NCI-H2171 treated with DMSO at 0.1 percent for 48 hours (cell line): ENCODE measurements at regions not wholly inside any gene's neighbourhood (a gene's known extent, or its start where the extent isn't known, plus 50 kb on each side); places are given as distances from the start of the nearest gene placed in this dataset.
"Not testable (repeated sequence)": the region's sequence is repeated elsewhere in the genome, so short reads cannot be mapped to it uniquely, and the experiment has no call there.

Source experiments
- DNase-seq: peaks from one replicate; lab custom pipeline; 2025; lab: John Stamatoyannopoulos, UW

DNA sequence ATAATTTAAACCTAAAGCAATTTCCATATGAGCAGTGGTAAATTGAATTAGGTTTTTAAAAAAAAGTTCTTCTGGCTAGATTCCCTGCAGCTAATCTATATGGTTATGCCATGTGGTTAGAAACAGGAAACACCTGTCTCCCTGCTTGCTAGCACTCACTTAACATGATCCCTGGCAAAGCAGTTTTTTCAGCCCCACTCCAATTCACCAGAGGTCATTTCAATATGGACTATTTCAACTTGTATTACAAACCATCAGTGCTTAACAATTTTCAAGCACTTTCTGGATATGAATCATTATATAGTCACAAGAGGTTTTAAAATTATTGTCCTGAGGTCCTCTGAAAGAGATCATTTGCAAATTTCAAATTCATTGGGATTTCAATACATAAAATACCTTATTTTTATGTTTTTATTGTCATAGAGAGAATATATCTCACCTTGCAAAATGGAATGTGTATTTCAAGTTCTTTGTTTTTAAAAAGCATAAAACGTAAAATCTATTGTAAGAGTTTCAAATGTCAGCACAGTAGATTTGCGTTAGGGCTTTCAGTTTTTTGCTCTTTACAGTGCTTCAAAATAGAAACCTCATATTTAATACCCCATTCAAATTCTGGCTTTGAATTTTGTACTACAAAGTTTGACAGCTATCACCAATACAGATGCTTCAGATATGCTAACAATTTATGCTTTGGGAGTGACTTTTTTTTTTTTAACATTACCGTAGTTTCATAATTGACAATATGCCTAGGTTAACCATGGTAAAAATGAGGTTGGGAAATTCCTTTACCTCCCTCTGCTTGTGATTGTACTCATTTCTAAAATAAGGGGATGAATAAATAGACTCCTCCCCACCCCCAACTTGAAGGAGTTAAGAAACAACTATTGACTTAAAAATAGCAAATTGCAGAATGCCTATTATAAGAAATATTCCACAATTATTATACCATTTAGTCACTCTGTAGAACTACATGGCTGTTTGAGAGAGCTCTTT is 117.5 kb upstream of the HGF start:
- DNase-seq: peak; percentile 73

DNA sequence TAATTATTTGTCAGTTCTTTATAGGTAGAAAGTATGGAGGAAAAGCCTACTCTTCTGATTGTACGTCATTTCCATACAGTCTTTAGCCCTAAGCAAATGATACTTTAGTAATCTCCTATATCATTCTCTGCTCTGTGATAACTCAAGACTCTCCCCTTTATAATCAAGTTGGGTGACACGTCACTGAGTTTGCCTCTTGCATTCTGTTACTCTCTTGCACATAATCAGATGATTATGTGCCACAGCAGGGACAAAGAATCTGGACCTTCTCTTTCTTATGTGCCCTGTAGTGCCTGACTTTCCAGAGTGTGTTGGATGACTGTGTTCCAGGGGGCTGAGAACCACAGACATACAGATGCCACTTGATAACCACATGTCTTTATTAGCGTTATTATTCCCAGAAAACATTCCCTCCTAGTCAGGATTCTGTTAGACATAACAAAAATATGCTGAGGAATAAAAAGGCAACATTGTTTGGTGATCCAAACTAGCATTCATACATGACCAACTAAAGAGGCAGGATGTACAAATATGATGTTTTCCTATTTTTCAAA is 116.4 kb upstream of the HGF start:
- no peak for DNase-seq

DNA sequence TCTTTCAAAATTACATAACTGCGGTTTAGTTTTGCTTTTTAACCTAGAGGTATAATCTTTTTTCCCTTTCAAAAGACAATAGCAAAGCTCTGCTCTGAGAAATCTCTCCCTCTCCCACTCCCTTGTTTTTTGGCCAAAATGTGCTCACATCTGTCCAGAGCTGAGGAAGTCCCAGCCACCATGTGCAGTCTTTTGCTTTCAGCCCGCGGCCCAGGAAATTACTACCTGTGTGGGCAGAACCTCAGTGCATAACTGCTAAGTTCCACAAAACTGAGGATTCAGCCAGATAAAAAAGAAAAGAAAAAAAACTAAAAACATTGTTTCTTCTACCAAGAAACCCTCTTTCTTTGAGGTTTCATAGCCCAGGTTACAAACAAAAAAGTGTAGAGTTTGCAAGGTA is 115.0 kb upstream of the HGF start:
- no peak for DNase-seq

DNA sequence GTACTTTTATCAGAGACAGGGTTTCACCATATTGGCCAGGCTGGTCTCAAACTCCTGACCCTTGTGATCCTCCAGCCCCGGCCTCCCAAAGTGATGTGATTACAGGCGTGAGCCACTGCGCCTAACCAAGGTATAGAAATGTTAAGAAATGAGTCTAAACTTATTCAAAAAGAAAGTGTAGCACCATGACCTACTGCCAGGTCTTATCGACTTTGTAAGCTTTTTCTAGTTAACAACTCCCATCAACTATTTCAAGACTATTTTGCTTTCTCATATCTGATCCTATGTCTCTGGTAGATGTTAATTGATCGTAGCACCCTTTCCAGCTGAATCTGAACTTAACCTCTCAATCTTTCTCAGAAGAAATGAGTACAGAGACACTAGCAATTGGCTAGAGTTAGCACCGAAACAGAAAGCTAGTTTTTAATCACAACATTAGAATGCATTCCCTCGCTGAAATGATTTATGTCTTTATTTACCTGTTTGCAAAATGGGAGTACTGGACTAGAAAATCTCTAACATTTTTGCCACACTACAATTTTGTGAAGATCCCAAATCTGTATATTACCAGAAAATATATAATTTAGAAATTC is 114.0 kb upstream of the HGF start:
- no peak for DNase-seq

DNA sequence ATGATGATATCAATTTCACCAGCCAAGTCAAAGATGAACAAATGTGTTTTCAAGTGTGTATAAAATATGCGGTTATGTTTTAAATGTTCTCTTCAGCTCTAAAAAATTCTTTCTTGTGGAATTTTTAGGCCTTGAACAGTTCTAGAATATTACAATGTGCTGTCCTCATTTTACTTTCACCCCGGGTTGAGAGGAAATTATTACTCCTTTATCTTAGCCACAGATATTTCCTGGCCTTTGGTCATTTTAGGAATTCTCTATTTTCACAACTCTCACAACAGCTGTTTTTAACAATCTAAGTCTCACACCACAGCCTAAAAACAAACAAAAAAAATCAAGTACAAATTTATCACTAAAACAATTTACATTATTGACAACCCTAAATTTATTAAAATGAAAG is 112.2 kb upstream of the HGF start:
- DNase-seq: no peak

DNA sequence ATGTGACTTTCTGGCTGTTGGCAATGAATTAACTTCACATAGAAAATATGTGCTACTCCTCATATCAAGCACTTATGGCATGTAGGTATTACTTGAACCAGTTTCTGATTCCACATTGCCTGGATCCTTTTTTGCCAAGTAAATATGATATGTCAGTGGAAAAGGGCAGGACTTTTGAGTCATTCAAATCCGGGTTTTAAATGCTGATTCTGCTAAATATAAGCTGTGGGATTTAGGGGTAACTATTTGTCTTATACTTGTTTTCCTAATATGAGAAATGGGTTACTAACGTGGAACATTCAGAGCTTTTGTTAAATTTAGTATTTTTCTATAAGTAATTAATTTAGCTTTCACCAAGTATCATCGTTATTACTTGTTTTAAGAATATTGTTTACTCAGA is 108.0 kb upstream of the HGF start:
- DNase-seq: no peak

DNA sequence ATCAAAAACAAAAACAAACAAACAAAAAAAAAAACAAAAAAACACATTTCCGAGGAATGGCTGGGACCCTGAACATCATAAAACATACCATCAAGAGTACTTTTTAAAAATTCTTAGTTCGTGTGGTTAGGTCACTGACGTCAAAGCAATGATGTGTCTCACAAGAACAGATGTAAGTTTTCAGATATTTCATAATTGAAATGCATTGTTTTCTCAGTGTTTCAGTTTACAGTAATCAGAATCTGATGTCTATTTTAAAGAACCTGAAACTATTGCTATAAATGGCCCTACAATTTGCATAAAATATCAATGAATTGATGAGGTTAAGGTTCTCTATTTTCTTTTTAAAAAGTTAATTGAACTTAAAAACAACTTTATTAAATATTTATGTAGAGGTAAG is 103.7 kb upstream of the HGF start:
- DNase-seq: no peak

DNA sequence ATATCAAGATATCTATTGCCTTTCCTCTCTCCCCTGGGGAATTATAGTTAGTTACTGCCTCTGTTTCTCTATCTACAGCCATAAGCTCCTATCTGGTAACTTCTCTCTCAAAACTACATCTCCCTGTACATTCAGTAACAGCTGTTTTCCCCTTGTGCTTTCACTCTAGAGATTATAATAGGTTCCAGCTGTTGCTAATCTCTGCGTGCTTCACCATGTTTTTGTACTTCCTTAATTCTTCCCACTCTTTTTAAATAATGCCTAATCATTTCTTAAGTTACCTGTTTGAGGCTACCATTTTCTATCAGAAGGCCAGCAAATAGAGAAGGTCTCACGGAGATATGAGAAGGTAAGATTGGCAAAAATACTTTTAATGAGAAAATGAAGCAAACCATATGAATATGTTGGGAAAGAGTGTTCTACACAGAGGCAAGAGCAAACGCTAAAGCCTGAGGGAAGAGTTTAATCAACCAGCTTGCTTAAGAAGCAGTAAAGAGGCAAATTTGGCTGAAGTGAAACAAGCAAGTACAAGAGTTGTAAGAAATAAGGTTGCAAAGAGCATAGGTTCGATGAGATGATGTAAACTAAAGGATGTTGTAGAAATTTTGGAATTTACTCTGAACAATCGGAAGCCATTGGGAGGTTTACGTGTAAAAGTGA is 101.9 kb upstream of the HGF start:
- no peak for DNase-seq

DNA sequence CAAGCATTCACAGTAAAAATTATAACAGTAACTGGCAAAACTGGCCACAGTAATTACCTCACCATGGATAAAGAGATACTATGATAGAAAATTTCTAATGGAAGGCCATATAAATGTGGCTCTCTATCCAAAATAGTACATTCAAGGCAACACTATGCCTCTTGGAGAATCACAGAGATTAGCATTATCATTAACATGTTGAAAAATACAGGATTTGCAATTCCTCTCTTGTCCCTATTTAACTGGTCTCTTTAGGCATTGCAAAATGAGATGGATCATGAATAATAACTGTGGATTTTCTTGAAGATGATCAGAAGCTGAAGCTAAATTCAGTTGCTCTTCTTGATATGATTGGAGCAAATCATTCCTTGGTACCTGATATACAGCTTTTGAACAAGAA is 100.8 kb upstream of the HGF start:
- DNase-seq: no peak

DNA sequence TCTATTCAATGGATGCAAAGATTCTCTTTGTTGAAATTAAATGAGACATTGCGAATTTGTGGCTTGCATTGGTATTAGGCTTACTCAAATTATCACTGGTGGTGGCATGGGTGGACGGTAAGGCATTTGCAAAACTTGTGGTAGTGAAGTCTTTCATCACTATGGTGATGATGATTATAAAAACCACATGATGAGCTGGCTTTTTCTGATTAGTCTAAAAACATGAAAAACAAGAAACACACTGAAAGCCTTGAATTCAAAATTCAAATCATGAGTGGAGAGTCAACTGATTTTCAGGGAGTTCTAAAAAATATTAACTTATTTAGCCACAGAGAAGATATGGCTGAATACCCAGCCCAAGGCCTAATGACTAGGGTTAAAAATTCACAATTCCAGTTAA is 99.8 kb upstream of the HGF start:
- DNase-seq: no peak

DNA sequence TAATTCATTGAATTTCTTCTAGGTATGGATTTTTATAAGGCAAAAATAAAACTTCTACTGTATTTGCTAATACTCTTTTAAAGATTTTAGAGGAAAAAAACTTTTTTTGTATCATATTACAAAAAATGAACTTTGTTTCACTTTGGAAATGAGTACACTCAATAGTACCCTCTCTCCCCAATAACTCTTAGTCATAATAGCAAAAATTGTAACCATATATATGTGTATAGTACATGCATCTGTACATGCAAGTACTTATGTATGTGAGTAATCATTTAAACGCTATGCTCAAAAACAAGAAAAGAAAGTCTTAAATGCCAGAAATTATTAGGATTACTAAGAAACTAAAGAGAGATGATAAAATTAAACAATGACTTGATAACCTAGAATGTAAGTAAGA is 95.9 kb upstream of the HGF start:
- DNase-seq: no peak

DNA sequence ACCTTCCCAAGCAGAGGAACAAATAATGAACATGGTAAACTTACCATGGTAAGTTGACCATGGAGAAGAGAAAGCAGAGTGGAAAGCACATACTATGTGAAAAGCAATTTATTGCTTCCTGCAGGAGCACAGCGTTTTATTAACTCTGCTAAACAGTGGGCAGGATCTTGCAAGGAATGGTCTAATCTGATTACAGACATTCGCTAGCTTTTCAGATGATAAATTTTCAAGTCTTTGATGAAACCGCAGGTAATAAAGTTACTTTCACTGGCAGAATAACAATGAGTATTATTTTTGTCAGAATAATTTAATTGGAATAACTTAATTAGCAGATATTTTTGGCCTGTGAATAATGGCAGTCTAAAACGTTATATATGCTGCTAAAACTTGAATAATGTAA is 89.6 kb upstream of the HGF start:
- DNase-seq: no peak

DNA sequence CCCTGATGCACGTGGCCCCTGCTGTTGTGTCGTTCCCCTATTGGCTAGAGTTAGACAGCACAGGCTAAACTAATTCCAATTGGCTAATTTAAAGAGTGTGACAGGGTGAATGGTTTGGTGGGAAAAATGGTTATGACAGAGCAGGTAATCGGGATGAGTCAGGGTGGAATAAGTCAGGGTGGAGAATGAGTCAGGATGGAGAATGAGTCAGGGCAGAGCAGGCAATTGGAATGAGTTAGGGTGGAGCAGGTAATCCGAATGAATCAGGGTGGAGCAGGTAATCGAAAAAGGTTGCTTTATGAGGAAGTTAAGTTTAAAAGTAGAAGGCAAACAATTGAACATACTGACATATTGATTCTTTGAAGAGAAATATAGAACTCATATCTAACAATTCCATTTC is 89.0 kb upstream of the HGF start:
- DNase-seq: not testable (repeated sequence)

DNA sequence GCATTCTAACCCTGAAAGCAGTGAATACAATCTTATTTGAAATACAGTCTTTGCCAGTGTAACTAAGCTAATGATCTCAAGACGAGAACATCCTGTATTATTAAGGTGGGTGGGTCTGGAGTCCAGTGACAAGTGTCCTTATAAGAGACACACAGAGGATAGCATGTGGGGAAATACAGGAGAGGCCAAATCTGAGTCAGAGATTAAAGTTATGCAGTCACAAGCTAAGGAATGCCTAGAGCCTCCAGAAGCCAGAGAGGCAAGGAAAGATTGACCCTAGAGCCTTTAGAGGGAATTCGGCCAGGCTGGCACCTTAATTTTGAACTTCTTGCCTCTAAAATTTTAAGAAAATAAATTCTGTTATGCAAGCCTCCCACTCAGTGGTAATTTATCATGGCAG is 87.5 kb upstream of the HGF start:
- DNase-seq: no peak

DNA sequence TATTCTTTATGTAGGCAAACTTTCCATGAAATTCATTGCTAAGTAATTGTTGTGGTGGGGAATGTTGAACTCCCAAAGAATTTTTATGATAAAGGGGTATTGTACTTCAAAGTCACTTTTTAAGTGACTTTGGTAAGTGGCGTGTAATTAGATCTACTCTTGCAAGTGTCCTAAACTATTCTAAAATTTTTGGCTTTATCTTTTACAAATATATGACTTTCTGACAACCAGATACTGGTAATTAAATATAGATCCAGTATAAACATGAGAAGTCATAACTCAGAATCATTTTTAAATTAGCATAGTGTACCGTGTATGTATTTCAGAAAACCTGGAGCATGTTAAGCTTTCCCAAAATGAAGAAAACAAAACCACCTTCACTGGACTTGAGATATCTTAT is 84.7 kb upstream of the HGF start:
- no peak for DNase-seq

DNA sequence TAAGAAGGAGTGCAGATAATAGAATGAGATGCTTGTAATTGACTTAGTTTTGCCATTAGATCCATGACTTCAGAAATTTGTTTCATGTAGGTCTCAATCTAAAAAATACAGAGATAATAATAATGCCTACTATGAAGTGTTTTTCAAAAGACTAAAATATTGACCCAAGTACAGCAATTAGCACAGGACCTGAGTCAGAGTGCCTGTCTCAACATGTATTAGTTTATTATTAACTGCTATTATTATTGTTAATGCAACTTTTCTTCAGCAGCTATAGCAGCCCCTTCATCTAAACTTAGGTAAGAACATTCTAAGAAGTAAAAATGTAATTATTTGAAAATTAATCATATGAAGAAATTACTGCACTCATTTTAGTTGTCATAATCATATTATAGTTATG is 82.9 kb upstream of the HGF start:
- DNase-seq: no peak

DNA sequence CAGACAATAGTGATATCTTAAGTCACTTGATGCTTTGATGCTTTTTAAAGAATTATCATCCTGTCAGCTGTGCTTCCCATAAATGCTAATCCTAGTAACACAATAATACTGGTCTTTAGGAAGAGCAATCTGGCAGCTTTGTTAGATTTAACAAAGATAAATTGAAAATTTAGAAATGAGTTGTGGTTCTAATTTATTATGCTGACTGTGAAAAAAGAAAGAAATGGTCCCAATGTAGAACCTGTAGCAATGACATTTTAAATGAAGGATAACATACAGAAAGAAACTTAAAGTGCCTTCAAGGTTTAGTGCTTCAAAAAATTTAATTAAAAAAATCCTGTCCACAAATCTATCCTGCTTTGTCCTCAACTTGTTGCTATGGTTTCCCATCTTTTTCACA is 81.6 kb upstream of the HGF start:
- no peak for DNase-seq

DNA sequence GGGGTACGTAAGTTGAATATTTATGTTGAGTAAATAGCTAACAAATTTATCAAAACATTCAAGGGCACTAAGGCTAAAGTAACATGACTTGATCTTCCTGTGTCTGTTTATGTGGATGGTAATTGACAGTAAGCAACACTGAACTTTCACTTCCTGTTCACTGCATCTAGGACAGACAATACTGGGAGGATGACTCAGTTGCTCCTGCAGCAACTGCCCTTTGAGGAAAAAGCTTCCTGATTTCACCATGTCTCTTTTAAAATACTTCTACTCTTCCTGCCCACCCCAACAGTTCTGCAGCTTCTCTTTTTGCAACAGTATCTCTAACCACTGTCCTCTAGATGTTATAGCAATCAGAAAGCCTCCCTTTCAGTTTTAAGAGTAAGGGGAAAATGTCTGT is 76.6 kb upstream of the HGF start:
- no peak for DNase-seq

DNA sequence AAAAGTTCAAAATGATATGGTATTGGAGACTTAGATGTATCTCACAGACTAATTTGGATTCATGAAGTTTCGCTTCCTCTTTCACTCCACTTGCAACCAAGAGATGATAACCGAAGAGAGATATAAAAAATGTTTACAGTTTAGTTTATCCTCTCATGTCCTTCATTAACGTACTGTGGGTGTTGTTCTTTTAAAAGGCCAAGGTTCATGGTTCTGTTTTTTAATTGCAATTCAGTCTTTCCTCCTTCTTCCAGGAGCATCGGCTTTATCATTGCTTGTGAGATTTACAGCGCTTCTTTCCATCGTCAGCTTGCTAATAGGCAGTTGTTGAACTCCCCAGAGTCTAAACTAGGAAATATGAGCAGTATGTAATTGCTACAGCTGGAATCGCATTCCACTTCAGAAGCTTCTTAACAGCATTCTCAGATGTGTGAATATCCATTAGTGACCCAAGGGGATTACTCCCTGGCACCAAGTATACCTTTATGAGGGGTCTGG is 75.9 kb upstream of the HGF start:
- peak; percentile 93 for DNase-seq

DNA sequence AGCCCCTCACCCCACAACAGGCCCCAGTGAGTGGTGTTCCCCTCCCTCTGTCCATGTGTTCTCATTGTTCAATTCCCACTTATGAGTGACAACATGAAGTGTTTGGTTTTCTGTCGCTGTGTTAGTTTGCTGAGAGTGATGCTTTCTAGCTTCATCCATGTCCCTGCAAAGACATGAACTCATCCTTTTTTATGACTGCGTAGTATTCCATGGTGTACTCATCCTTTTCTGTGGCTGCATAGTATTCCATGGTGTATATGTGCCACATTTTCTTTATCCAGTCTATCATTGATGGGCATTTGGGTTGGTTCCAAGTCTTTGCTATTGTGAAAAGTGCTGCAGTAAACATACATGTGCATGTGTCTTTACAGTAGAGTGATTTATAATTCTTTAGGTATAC is 73.8 kb upstream of the HGF start:
- DNase-seq: not testable (repeated sequence)

DNA sequence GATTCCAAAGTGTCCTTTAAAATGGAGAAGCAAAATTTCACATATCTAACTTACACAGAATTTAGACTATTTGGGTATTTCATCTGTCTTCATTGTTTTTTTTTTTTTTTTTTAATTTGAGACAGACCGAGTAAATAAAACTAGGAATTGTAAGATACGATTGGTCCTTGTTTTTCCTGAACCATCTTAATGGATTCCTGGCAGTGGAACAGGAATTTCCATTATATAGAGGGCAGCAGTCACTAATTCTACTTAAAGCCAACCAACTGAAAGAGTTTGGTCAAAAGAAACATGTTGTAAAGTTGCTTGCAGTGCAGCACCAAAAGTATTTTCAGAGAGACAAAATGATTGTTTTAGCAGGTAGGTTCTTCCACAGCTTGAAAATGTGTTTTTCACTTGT is 72.5 kb upstream of the HGF start:
- no peak for DNase-seq

DNA sequence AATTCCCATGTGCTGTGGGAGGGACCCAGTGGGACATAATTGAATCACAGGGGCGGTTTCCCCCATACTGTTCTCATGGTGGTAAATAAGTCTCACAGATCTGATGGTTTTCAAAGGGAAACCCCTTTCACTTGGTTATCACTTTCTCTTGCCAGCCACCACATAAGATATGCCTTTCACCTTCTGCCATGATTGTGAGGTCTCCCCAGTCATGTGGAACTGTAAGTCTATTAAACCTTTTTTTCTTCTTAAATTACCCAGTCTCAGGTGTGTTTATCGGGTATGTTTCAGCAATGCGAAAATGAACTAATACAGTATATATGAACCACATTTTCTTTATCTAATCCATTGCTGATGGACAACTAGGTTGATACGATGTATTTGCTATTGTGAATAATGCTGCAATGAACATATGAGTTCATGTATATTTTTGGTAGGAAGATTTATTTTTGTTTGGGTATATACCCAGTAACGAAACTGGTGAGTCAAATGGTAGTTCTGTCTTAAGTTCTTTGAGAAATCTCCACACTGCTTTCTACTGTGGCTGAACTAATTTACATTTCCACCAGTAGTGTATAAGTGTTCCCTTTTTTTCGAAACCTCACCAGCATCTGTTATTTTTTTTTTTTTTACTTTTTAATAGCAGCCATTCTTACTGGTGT is 70.0 kb upstream of the HGF start:
- no peak for DNase-seq
